Iris pigment epithelial cell (primary cell): ENCODE measurements at regions not wholly inside any gene's neighbourhood (a gene's known extent, or its start where the extent isn't known, plus 50 kb on each side); places are given as distances from the start of the nearest gene placed in this dataset.
"Not testable (repeated sequence)": the region's sequence is repeated elsewhere in the genome, so short reads cannot be mapped to it uniquely, and the experiment has no call there.

ENCODE experiments used
- DNase-seq: peaks from one replicate; pipeline ENCODE4 v3.0.0-alpha.2; 2011; ENCODE audit warnings: low read depth

DNA sequence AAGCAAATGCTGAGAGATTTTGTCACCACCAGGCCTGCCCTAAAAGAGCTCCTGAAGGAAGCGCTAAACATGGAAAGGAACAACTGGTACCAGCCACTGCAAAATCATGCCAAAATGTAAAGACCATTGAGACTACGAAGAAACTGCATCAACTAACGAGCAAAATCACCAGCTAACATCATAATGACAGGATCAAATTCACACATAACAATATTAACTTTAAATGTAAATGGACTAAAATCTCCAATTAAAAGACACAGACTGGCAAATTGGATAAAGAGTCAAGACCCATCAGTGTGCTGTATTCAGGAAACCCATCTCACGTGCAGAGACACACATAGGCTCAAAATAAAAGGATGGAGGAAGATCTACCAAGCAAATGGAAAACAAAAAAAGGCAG, 702.7 kb upstream of the INTU start:
- not testable (repeated sequence) for DNase-seq

DNA sequence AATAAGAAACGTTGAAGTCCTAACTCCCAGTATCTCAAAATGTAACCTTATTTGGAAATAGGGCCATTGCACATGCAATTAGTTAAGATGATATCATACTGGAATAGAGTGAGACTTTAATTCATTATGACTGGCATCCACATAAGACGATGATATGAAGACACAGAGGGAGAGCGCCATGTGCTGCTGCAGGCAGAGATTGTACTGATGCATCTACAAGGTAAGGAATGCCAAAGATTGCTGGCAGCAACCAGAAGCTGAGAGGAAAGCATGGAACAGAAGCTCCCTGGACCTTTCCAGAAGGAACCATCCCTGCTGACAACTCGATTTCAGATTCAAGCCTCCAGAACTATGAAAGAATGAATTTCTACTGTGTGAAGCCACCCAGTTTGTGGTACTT, 697.0 kb upstream of the INTU start:
- no peak for DNase-seq

DNA sequence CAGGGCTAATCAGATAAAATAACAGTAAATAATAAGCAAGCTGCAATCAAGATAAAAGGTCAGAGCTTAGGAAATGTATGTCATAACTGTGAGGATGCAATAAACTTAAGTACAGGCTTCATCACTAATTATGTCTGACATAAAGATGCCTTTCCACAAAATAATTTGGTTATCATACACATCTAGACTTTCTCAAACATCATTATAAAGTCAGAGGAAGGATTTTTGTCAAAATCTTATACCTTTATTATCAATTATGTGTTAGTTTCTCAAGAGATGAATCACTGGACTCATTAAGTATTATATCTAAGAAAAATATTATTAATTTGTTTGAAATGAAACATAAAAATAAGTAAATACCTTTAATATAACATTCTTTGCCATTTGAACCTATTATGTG, 695.4 kb upstream of the INTU start:
- no peak for DNase-seq

DNA sequence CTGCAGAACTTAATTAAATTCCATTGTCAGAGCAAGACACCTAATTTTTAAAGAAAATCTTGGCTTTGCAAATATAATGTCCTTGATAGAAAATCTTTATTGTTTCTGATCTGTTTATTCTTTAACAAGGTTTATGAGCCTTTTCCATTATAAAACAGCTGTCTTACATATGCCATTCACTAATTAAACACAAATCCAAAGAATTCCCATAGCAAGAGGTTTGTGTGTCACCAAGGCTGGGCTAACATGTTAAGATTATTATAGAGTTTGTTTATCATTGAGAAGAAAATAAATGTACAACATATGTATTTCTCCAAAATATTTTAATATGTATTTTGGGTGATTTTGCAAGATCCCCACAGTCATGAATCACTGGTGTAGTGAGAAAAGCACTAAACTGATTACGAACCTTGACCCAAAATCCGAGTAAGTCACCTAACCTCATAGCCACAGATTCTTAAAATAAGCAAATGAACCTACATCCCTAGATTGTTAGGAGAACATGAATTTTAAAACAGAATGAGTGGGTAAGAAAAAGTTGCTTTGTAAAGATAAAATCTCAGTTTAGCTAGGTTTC, 694.8 kb upstream of the INTU start:
- no peak for DNase-seq

DNA sequence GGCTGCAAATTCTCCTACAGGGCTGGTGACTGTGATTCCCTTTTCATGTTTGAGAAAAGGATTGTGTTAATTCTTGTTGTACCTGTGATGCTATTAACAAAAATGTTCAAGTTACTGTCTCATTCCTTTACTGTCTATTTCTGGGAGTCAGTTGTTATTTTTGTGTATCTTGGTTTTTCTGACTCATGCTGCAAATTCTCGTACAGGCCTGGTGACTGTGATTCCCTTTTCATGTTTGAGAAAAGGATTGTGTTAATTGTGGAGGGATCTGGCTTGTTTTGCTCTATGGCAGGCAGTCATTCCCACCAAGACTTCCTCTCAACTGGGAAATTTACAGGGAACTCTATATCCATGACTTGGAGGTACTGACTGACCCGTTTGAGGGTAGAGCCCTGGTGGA, 693.4 kb upstream of the INTU start:
- peak; percentile 72 for DNase-seq

DNA sequence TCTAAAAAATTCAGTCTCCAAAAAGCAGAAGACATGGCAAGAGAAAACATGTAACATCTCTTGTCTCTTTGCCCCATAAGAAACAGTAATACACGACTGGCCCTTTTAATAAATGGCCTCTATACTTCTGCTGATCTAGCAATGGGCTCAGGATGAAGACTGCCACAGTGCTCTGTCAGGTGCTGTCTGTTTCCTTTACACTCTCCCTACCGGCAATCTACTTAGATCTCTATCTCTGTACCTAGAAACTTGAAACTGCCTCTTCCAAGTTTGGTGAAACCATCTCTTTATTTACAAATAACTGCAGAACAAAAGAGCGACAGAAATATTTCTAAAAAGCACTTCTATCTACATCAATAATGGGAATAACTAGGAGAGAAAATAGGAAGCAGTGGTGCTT, 685.2 kb upstream of the INTU start:
- DNase-seq: no peak

DNA sequence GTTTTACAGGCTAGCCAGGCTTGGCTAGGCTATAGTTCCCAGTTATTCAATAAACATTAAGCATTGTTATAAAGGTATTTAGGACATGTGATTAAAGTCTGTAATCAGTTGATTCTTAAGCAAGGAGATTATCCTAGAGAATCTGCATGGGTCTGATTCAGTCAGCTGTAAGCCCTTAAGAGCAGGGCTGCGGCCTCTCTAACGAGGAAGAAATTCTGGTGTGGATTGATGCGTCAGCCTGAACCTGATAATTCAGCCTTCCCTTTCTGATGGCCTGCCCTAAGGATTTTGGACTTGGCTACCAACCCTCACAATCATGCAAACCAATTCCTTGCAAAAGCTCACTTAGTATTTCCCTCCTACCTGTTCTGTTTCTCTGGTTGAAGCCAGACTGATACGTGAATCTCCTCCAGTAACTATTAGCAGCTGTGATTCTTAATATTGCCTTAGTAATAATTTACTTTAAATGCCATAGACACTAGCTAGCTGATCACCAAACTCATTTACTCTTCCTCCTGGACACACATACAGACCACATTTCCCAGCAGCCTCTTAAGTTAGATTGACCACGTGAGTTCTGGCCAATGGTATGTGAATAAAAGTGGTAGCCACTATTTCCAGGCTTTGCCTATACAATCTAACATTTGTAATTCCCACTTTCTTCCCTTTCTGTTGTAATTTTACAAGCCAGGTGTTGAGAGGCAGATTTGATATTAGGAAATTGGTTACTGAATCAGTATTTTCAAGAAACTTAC, 678.0 kb upstream of the INTU start:
- DNase-seq: no peak

DNA sequence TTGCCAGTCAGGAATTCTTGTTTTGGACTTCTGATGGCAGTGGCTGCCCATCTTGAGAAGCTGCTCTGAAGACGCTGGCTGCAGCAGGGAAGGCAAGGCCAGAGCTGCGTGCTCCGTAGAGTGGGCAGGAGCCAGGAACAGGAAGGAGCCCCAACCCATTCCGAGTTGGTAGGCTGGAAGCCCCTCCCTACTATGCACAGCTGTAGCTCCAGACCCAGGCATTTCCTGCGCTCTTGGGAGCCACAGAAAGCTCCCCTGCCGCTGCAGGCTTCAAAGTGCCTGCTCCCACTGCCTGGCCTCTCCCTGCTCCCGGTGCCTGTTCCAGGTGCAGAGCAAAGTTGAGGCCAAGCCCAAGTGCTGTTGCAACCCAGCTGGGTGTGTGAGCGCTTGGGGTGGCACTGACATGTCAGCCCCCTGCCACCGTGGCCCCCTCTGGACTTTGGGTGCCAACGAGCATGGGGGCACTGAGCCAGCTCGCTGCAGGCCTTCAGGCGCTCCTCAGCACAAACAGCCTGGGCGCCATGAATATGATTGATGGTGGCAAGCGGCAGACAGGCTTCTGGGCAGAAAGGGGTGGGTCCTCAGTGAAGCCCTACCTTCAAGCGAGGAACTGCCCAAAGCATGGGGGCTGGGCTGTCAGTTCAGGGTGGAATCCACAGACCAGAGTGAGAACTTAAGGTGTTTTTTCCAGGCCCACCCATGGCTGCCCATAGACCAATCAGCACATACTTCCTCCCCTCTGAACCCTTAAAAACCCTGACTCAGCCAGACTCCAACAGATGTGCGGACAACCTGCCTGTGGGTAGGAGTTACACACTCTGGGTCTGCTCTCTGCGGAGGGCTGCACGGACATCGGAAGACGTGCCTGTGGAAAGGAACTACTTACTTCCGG, 677.2 kb upstream of the INTU start:
- DNase-seq: no peak

DNA sequence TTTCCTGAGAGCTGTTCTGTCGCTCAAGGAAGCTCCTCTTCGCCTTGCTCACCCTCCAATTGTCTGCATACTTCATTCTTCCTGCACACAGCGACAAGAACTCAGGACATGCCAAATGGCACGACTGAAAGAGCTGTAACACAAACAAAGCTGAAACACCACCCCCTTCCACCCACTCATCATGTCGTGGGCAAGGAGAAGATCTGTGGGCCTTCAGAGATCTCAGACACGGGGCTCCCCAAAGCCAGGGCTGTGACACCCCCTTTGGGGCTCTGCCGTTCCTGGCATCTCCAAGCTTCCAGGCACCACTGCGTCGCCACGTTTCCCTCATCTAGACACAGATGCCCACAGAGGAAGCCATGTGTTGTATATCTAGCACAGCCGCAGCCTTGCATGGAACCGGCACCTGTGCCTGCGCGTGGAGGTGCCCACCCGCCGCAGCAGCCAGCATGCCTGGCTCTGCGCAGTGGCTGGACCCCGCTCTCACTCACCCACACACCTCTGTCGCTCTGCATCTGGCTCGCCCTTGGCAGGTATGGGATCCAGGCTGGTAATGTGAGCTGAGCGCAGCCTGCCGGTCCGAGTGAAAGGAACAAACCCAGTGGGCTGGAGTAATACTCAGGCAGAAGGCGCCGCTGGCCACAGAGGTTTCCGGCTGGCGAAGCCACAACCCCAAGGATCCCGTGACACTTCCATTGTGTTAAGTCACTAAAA, 676.4 kb upstream of the INTU start:
- DNase-seq: no peak

DNA sequence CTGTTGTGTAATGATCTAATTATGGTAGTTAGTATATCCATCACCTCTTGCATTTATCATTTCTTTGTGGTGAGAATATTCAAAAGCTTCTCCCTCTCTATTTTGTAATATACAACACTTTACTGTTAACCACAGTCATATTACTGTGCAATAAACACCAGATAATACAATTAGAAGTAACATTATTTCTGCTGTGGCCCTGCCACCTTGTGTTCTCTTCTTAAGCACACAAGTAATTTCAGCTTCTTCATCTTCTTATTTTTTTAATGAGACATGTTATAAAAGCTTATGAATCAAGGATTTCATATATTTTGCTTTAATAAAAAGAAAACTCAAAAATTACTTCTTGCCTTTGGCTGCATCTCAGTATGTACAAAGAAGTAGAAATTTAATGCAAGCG, 675.2 kb upstream of the INTU start:
- peak; percentile 40 for DNase-seq

DNA sequence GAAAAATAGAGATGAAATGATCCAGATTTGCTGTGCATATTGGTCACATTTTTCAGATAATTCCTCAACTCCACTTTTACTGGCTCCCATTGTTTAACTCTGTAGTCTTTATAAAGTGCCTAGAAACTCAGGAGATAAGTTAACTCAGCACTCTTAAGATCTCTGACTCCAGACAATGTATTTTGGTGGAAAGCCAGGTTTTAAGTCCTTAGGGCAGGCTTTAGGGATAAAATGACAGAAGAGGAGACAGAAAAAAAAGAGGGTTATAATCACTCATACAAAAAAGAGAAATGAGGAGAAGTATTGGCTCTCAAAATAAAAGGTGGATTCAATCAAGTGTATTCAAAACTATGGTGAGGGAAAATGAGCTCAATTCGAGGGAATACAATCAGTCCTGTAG, 674.8 kb upstream of the INTU start:
- DNase-seq: no peak

DNA sequence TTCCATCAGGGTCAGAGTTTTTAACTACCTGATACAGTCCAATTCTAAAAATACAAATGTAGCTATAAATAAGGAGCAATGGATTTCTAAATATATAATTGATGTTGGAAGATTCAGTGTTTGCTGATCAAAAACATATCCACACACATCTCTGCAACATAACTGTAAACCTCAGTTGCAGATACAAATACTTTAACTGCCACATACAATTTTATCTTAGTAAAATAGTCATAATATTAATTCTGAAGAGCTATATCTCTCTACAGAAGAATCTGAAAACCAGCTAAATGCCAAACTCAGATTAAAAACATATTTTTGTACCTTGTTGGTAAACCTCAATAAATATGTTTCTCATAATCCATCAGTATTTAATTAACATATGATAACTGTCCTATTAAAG, 674.3 kb upstream of the INTU start:
- DNase-seq: no peak

DNA sequence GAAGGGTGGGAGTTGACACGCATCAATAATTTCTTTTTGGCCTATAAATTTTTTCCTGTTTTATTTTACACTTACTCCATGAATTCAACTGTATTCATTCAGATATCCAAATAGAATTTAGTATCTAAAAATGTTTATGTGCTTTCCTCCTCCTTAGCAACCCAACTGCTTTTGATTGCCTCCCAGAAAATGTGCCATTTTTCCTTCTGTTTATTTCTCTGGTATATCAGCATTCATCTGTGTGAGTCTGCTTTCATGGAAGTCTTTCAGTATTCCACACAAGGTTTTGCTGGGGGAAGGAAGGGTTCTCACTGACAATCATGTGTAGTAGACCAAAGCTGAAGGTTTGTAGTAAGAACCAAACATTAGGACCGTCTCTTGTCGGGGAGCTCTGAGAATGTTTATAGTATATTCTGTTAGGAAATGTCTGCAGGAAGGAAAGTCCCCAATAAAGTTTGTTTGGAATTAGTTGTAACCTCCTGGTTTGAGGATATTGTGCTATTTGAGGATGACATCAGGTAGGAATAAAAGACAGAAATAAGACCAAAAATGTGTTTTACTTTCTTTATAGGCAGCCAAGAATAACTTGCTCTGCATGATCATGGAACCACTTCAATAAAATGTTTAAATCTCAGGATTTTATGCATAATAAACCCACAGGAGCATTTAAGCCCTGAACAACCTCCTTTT, 673.6 kb upstream of the INTU start:
- DNase-seq: no peak

DNA sequence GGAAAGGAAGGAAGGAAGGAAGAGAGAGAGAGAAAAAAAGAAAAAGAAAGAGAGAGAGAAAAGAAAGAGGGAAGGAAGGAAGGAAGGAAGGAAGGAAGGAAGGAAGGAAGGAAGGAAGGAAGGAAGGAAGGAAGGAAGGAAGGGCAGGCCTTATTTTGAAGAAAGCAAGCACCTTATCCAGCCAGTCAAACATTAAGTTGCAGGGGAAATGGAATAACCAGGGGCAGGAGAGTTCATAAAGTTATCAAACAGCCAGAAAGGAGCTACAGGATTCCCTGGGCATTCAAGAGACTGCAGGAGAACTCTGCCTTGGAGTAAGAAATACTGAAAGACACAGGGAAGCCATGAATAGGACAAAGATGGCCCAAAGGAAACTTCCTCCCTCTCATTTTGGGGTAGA, 672.0 kb upstream of the INTU start:
- no peak for DNase-seq

DNA sequence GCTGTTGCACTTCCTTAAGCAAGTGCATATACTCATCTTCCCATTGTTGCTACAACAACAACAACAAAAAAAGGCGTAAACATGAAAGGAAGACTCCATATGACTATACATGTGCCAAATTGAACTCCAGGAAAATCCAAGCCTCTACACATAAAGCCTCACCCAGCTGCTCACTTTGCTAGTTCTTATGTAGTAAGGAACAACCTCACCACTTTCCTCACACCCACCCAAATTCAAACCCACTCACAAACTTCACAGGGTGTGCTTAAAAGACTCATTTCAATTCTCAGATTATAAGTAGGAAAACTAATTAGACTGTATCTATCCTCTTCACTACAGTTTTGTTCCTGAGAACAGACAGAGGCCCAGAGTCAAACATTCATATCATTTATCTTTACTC, 671.1 kb upstream of the INTU start:
- DNase-seq: no peak

DNA sequence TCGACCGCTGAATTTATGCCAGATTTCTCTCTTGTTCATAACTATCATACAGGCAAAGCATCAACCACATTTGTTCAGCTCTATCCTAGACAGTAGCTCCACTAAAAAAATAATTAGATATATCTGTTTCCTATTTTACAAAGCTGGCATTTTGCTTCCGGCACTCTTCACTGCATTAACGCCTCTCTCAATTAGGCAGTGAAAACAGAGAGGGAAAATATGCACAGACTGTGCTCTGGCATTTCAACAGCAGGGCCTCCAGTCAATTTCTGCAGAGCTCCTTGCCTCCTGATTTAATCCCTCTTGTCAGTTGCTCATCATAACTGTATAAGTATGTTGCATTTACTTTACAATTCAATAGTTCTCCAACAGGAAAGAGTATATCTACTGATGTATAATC, 666.9 kb upstream of the INTU start:
- DNase-seq: no peak

DNA sequence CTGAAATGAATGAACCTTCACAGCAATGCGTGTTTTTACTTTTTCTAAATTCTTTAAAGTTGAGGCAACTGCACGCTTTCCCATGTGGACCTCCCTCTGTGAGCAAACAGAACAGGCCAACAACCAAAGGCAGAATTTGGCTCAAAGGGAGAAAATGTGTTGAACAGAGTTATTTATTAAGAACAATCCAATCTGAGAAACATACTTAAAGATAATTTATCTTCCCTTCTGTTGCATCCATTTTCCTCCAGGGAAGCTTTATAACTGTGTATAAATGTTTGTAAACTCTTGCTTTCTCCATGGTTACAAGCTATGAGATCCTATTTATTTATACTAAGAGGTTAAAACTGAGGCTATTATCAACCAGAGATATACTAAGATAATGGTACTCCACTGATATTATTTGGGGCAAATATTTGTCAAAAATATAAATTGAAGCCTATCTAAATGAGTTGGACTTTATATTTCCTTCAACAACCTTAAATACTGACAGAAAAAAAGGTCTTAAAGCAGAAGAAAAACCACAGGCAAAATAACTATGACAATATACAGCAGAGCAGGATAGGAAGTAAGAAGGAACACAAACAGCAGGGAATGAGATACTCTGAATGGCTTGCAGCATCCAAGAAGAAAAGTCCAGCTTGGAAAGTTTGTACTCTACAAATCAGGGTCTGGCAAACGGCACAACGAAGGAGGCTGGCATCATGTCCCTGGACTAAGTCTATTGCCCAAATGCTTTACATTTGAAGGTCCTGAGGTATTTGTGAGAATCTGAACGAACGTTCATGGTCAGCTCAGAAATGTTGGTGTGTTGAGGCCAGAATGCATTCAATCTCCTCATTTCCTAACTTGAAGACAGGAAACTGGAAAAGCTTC, 663.2 kb upstream of the INTU start:
- no peak for DNase-seq

DNA sequence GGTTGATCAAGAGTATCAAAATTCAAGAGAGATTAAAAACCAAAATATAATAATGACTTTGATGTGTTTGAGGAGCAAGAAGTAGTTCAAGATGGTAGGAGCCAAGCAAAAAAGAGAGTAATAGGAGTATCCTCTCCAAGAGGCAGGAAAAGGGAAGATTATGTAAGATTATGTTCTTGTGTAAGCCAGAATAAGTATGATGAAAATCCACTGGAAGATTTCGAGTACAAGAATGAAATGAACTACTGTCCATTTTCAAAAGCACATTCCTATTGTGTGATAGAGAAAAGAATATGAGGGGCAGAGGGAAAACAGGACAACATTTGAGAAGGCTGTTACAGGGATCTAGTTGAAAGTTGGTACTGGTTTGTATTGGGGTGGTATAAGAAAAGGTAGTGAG, 659.6 kb upstream of the INTU start:
- peak; percentile 16 for DNase-seq

DNA sequence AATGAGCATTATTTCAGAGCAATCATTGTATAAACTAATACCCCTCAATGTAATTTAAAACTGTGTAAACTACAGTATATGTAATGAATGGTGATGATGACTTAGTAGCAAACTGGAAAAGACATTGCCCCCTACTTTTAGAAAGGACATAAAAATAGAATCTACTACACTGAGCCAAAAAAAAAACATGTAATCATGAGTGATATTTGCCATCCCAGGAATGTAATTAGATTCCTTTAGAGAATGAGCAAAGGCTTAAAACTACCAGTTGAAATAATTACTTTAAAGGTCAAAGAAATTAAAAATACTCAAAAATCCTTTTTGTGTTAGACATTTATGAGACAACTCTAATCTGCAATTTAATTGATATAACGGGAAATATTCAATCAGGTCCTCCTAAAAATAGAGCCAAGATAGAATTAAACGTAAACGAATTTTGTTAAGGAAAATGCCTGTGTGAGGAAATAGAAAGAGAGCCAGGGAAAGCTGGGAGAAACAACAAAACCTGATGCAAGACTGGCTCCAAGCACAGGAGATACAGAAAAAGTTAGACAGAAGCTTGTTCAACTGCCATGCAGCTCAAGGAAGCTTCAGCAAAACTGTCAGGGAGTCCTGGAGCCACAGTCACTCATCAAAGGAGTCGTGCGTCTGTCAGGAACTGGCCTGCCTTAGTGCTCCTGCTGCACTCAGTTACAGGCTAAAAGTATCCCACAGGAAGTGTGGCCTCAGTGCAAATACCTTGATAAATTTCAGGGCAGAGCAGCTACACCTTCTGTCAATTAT, 655.7 kb upstream of the INTU start:
- peak; percentile 3 for DNase-seq

DNA sequence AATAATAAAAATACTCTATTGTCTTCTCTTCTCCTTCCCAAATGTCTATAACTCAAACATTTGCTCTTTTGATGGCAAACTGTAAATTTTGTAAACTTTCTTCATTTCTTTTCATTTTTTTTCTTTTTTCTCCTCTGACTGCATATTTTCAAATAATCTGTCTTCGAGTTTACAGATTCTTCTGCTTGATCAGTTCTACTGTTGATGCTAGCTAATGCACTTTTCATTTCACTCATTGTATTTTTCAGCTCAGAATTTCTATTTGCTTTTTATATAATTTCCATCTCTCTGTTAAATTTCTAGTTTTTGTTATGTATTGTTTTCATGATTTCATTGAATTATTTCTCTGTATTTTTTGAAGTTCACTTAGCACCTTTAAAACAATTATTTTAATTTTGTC, 646.8 kb upstream of the INTU start:
- DNase-seq: no peak
